K562 (cell line): ENCODE measurements at regions not wholly inside any gene's neighbourhood (a gene's known extent, or its start where the extent isn't known, plus 50 kb on each side); places are given as distances from the start of the nearest gene placed in this dataset.

Experiments used
- ATAC-seq: fragments of 200-7000 bp; cut with Tn5 transposase; 3 replicates; pipeline ENCODE4 v1.9.1; 2020; ENCODE audit warnings: moderate library complexity
- BruUV-seq: library from RNA; stranded (reverse); fragments of 400-500 nt; replicated peaks from 2 replicates; lab custom pipeline; 2021; lab: Mats Ljungman, UMichigan
- CTCF ChIA-PET: fragments of 300-600 bp; formaldehyde crosslinking; extraction: SDS; loops from one replicate; lab custom pipeline; 2021; ENCODE audit warnings: low intra/inter-chr PET ratio; lab: Yijun Ruan, JAX
- POLR2A ChIA-PET: fragments of 300-600, 350-650 bp; sonication (Branson Sonifier 250); formaldehyde crosslinking; extraction: SDS; loops from one replicate; lab custom pipeline; 2021; ENCODE audit warnings: antibody characterized with exemption, inconsistent platforms; lab: Yijun Ruan, JAX
- DNase-seq, 4 experiments: peaks; one replicate each; pipeline versions ENCODE4 v3.0.0 to v3.0.0-alpha.2; 2011 to 2018; ENCODE audit warnings: low spot score in 3 of 4, mixed read lengths in 3 of 4; ENCODE audit errors: extremely low read depth in 1 of 4
- FAIRE-seq: peaks from 2 replicates; lab custom pipeline; 2011; peaks lifted over from hg19 to GRCh38; lab: Jason Lieb, UNC
- H2AFZ ChIP-seq: 2 replicates; pipeline ENCODE4 v1.6.0; 2011; ENCODE audit warnings: low read depth, low read length, control low read depth, inconsistent platforms
- H3K27ac ChIP-seq: fragments of 200-600 bp; 3 replicates; pipeline ENCODE4 v1.8.0; 2011; ENCODE audit warnings: low read depth, mild to moderate bottlenecking, control low read depth, inconsistent platforms, low read length, moderate library complexity, mixed read lengths; ENCODE audit errors: extremely low read depth
- H3K27me3 ChIP-seq, 2 experiments: fragments of 300-600 bp in 1 of 2; 2 replicates in 1 of 2; 3 replicates in 1 of 2; pipeline versions ENCODE4 v1.6.0 to v1.8.0; 2011; ENCODE audit warnings: inconsistent platforms in 2 of 2, low read length in 2 of 2, mild to moderate bottlenecking in 1 of 2, mixed read lengths in 1 of 2, moderate library complexity in 1 of 2; ENCODE audit not compliant: control insufficient read depth in 2 of 2, insufficient read depth in 2 of 2
- H3K36me3 ChIP-seq: fragments of 300-600 bp; 3 replicates; pipeline ENCODE4 v1.8.0; 2011; ENCODE audit warnings: mild to moderate bottlenecking, low read length, inconsistent platforms; ENCODE audit not compliant: control insufficient read depth, insufficient read depth
- H3K4me1 ChIP-seq, 2 experiments: fragments of 200-600 bp in 1 of 2; replicated peaks in 1 of 2; 2 replicates in 1 of 2; 3 replicates in 1 of 2; pipeline versions ENCODE4 v1.5.1 to v1.8.0; 2011; ENCODE audit warnings: inconsistent platforms in 2 of 2, low read length in 2 of 2, mild to moderate bottlenecking in 1 of 2, mixed read lengths in 1 of 2, moderate library complexity in 1 of 2; ENCODE audit not compliant: control insufficient read depth in 2 of 2, insufficient read depth in 2 of 2
- H3K4me2 ChIP-seq: 2 replicates; pipeline ENCODE4 v1.6.1; 2011; ENCODE audit warnings: low read length, control low read depth, inconsistent platforms, mixed read lengths; ENCODE audit not compliant: insufficient read depth
- H3K4me3 ChIP-seq: fragments of 200-600 bp; sonication (generic), shearing (Covaris generic); 2 replicates; pipeline ENCODE4 v1.5.1; 2016; ENCODE audit warnings: control low read depth, inconsistent platforms
- H3K79me2 ChIP-seq: fragments of 200-600 bp; 3 replicates; pipeline ENCODE4 v1.8.0; 2011; ENCODE audit warnings: low read length, inconsistent platforms; ENCODE audit not compliant: control insufficient read depth, insufficient read depth
- H3K9ac ChIP-seq, 2 experiments: 2 replicates each; pipeline versions ENCODE4 v1.6.0 to v1.6.1; 2011; ENCODE audit warnings: low read depth in 2 of 2, low read length in 2 of 2, control low read depth in 1 of 2, inconsistent platforms in 1 of 2, mild to moderate bottlenecking in 1 of 2, mixed read lengths in 1 of 2; ENCODE audit not compliant: insufficient read depth in 1 of 2
- H3K9me1 ChIP-seq: one replicate; pipeline ENCODE4 v1.6.0; 2011; ENCODE audit warnings: inconsistent platforms, mild to moderate bottlenecking, low read length, moderate library complexity; ENCODE audit not compliant: control insufficient read depth, insufficient read depth
- H3K9me3 ChIP-seq: replicated peaks from 2 replicates; pipeline ENCODE4 v1.5.1; 2011; ENCODE audit warnings: low read depth, low read length, inconsistent platforms; ENCODE audit not compliant: control insufficient read depth, insufficient read depth
- H4K20me1 ChIP-seq: replicated peaks from 2 replicates; pipeline ENCODE4 v1.6.1; 2011; ENCODE audit warnings: low read length, inconsistent platforms, mixed read lengths; ENCODE audit not compliant: control insufficient read depth, insufficient read depth
- BCL6 ChIP-seq: fragments of 250-450 bp; sonication (Bioruptor Pico); IDR thresholded peaks from 2 replicates; pipeline ENCODE4 v1.4.0; 2020
- HDAC3 ChIP-seq: fragments of 450-650 bp; IDR thresholded peaks from 2 replicates; pipeline ENCODE4 v1.6.1; 2018; ENCODE audit warnings: borderline replicate concordance, mild to moderate bottlenecking, moderate library complexity; ENCODE audit not compliant: partially characterized antibody
- NRF1 ChIP-seq, 2 experiments: fragments of 450-650 bp; IDR thresholded peaks in 1 of 2; conservative IDR thresholded peaks in 1 of 2; 2 replicates each; pipeline ENCODE4 v1.6.1; 2014; ENCODE audit warnings: mild to moderate bottlenecking in 2 of 2
- RBM34 ChIP-seq: fragments of 200-400 bp; formaldehyde crosslinking; IDR thresholded peaks from 2 replicates; pipeline ENCODE4 v1.6.1; 2018; ENCODE audit warnings: low read length, borderline replicate concordance; ENCODE audit not compliant: insufficient read depth
- SAFB2 ChIP-seq: fragments of 200-400 bp; formaldehyde crosslinking; IDR thresholded peaks from 2 replicates; pipeline ENCODE4 v1.6.1; 2018; ENCODE audit warnings: borderline replicate concordance, low read length, low read depth, moderate library complexity; ENCODE audit not compliant: severe bottlenecking
- WGBS: fragments of 100-300 bp; shearing (Covaris generic); methylation state at CpG from one replicate; pipeline ENCODE4 v1.1.6; 2016; ENCODE audit warnings: low coverage, mixed read lengths; ENCODE audit not compliant: insufficient coverage; ENCODE audit errors: missing lambda C conversion rate; 5-methylcytosine and 5-hydroxymethylcytosine counted together
- in situ Hi-C: fragments of 300-500 bp; cut with MboI; formaldehyde crosslinking; loops from 4 replicates; pipeline ENCODE4 v1.15.0; 2018; ENCODE audit warnings: inconsistent platforms, mixed read lengths
- intact Hi-C: fragments of 100-400 bp; cut with micrococcal nuclease; formaldehyde crosslinking; loops from 2 replicates; pipeline ENCODE4 v1.14.2; 2022
- TF ChIP-seq, protein P1 (sequence below): sonication (generic); formaldehyde crosslinking; IDR thresholded peaks from 2 replicates; pipeline ENCODE4 v1.8.0; 2022; ENCODE audit warnings: mild to moderate bottlenecking, missing genetic modification reagents

DNA sequence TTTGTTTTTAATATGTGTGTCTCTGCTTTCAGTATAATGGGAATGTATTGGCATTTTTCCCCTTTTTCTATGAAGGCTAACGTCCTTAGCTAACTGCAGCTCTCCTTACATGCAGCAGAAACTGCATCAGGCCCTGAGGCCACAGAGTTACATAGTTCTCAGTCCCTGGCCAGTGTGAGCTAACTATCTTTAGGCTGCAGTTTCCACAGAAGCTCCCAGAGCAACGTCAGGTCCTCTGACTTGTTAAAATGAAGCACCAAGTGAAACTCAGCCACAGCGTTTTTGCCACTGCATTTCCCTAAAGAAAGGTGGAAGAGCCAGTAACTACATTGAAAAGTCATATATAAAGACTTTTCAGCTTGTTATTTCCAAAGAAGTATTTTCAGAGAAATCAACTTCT is 244.7 kb downstream of the CBLN4 start:
- ATAC-seq (no peak), DNase-seq (no peak), FAIRE-seq (no peak)
- H3K9me1 ChIP-seq = no peaks in the 10 kb centered on the region
- TF ChIP-seq, protein P1, sequence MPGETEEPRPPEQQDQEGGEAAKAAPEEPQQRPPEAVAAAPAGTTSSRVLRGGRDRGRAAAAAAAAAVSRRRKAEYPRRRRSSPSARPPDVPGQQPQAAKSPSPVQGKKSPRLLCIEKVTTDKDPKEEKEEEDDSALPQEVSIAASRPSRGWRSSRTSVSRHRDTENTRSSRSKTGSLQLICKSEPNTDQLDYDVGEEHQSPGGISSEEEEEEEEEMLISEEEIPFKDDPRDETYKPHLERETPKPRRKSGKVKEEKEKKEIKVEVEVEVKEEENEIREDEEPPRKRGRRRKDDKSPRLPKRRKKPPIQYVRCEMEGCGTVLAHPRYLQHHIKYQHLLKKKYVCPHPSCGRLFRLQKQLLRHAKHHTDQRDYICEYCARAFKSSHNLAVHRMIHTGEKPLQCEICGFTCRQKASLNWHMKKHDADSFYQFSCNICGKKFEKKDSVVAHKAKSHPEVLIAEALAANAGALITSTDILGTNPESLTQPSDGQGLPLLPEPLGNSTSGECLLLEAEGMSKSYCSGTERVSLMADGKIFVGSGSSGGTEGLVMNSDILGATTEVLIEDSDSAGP (CRISPR knock-in tag) = no peak
- TF ChIP-seq RBM34 (no peak), NRF1 (conservative IDR thresholded peaks at IDR 0.05 in 1 of 2, IDR thresholded peaks at IDR 0.05 in 1 of 2) (no peak), BCL6 (CRISPR knock-in tag) (no peak), SAFB2 (no peak), HDAC3 (no peak)
- no peak overlapping the region for H3K4me2 ChIP-seq
- 0% methylated on average over 3 of the region's 3 CpGs for WGBS
- CTCF ChIA-PET = no interaction called here
- no peak overlapping the region for H3K27ac ChIP-seq
- H3K9me3 ChIP-seq = no peaks in the 10 kb centered on the region
- in situ Hi-C loops = no loop called here
- H3K79me2 ChIP-seq = no peaks in the 10 kb centered on the region
- no peak overlapping the region for H3K9ac ChIP-seq
- no peaks in the 10 kb centered on the region for H3K36me3 ChIP-seq
- no peak overlapping the region for H3K4me3 ChIP-seq
- no TSS peak for BruUV-seq
- no peaks in the 10 kb centered on the region for H3K4me1 ChIP-seq
- H4K20me1 ChIP-seq = no peaks in the 10 kb centered on the region
- POLR2A ChIA-PET = interaction anchor here (0.7 kb wide), 1 partner anchor 185 kb away, joined by 3 read pairs; no protein-coding TSS in a partner anchor
- no peak overlapping the region for H2AFZ ChIP-seq
- intact Hi-C loops = no loop called here
- no peaks in the 10 kb centered on the region for H3K27me3 ChIP-seq
